ENCODE measurements at regions not wholly inside any gene's neighbourhood (a gene's known extent, or its start where the extent isn't known, plus 50 kb on each side); places are given as distances from the start of the nearest gene placed in this dataset.

GRCh38 chr2:151197184-151198108 is 64.2 kb downstream of the RBM43 start:
- TF ChIP-seq EZH2 (IDR thresholded peaks at IDR 0.05; ENCODE audit: insufficient read depth, poor library complexity, severe bottlenecking) (no peak), EZH2phosphoT487 (IDR thresholded peaks at IDR 0.05; ENCODE audit: insufficient read depth, low read depth) (no peak)
